Kidney epithelial cell (primary cell): ENCODE measurements at regions not wholly inside any gene's neighbourhood (a gene's known extent, or its start where the extent isn't known, plus 50 kb on each side); places are given as distances from the start of the nearest gene placed in this dataset.

ENCODE experiments used
- DNase-seq: peaks from one replicate; pipeline ENCODE4 v3.0.0-alpha.2; 2010; ENCODE audit warnings: low read depth
- H3K27me3 ChIP-seq: 2 replicates; pipeline ENCODE4 v1.6.0; 2011; ENCODE audit warnings: low read length; ENCODE audit not compliant: control insufficient read depth, insufficient read depth
- H3K36me3 ChIP-seq: 2 replicates; pipeline ENCODE4 v1.5.1; 2011; ENCODE audit warnings: low read length; ENCODE audit not compliant: control insufficient read depth, insufficient read depth
- H3K4me3 ChIP-seq: 2 replicates; pipeline ENCODE4 v1.5.1; 2011; ENCODE audit warnings: low read depth, mild to moderate bottlenecking, control low read depth, low read length
- CTCF ChIP-seq: IDR thresholded peaks from 2 replicates; pipeline ENCODE4 v1.5.1; 2011; ENCODE audit warnings: mild to moderate bottlenecking, moderate library complexity, low read length, control low read depth, inconsistent platforms; ENCODE audit not compliant: insufficient read depth, poor library complexity, severe bottlenecking

GRCh38 chr1:63142001-63142400, 180.4 kb upstream of the FOXD3 start:
- DNase-seq, result no peak
- Histone ChIP-seq H3K27me3 (no peaks in the 10 kb centered on the region), H3K4me3 (no peak overlapping the region), H3K36me3 (no peaks in the 10 kb centered on the region)
- TF ChIP-seq CTCF, result no peak

DNA sequence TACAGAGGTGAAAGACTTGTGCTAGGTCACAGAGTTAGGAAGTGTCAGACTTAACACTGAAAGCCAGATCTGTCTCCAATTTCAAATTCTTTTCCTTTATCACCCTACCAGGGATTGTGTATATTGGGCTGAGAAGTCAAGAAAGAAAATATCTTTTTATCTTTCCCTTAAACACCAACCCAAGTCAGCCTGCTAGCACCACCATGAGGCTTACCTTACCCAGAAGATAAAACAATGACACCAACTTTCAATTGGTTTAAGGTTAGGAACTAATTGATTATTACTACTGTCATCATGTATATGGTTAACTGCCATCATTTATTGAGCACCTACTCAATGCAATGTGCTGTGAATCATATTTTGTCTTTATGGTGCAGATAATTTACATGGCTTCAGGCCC, 178.9 kb upstream of the FOXD3 start:
- no peaks in the 10 kb centered on the region for H3K36me3 ChIP-seq
- no peak overlapping the region for H3K4me3 ChIP-seq
- no peak for TF ChIP-seq CTCF
- no peak for DNase-seq
- no peaks in the 10 kb centered on the region for H3K27me3 ChIP-seq

DNA sequence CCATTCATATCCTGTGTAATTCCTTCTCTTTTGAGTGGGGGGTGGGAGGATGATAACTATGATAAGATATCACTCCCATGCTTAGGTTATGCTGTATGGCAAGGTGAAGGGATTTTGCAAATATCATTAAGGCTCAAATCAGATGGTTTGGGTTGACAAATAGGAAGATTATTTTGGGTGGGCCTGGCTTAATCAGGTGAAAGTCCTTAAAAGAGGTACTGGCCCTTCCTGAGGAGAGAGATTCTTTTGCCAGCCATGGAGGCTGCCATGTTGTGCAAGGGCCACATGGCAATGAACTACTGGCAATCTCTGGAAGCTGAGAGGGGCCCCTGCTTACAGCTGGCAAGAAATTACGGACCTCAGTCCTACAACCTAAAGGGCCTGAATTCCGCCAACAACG, 174.6 kb upstream of the FOXD3 start:
- TF ChIP-seq CTCF, result no peak
- H3K4me3 ChIP-seq, result no peak overlapping the region
- no peak for DNase-seq
- no peaks in the 10 kb centered on the region for H3K27me3 ChIP-seq
- H3K36me3 ChIP-seq, result no peaks in the 10 kb centered on the region

DNA sequence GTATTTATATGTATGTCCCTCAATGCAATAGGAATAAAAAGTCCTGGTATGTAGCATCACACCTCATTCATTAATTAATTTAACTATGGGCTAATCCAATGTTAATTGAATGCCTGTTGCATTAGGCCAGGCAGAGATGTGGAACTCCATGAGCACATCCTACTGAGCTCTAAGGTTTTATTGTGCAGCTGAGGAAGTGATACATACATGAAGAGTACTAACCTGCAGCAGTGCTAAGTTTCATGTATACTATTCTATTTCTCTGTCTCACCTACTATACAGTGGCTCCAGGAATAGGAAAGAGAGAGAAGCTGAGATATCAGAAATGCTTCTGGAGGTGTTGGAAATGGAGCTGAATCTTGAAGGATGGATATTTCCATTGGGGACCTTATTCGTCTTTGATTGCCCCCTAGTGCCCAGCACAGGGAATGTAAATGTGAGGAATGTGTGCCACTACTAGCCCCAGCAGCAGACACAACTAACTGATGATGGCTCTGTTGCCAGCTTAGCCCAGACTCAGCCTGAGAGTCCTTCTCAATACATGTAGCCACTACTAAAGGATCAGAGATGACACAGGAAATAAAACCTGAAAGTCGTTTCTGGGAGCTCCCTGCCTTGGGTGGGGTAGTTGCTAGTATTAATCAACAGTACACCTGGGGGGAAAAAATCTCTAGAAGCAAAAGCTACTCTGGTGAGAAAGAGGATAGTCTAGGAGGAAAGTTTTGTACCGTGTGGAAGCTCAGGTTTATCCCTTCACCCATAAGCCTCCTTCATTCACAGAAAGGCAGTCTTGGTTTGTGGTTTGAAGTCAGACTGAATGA, 173.3 kb upstream of the FOXD3 start:
- DNase-seq, result no peak
- H3K4me3 ChIP-seq, result no peak overlapping the region
- H3K36me3 ChIP-seq, result no peaks in the 10 kb centered on the region

DNA sequence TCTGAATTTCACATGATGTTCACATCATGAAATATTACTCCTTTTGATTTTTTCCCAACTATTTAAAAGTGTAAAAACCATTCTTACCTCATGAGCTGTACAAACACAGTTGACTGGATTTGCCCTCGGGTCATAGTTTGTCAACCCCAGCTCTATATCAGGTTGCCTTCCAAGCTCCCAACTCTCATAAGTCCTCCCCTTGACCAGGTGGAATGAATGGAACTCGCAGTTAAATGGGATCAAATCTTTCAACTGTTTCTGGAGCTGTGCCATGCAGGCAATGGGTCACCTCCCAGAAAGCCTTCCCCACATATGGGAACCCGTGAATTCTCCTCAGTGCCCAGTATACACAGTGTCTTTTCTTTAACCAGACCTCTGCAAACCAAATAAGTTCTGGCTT, 169.8 kb upstream of the FOXD3 start:
- no peak for DNase-seq
- no peak overlapping the region for H3K4me3 ChIP-seq
- no peak for TF ChIP-seq CTCF
- no peaks in the 10 kb centered on the region for H3K27me3 ChIP-seq
- H3K36me3 ChIP-seq, result no peaks in the 10 kb centered on the region

More for the DNA sequence above, 173.3 kb upstream of the FOXD3 start:
- peak; percentile 53 for TF ChIP-seq CTCF
- no peaks in the 10 kb centered on the region for H3K27me3 ChIP-seq

- H3K36me3 ChIP-seq, result no peaks in the 10 kb centered on the region
- H3K4me3 ChIP-seq, result no peak overlapping the region
- no peak for TF ChIP-seq CTCF
- no peaks in the 10 kb centered on the region for H3K27me3 ChIP-seq
- no peak for DNase-seq
Observed at GRCh38 chr1:63155437-63155836, 166.9 kb upstream of the FOXD3 start.
